Lung microvascular endothelial cell (primary cell): ENCODE measurements at regions not wholly inside any gene's neighbourhood (a gene's known extent, or its start where the extent isn't known, plus 50 kb on each side); places are given as distances from the start of the nearest gene placed in this dataset.
A peak's percentile ranks its signal among the peaks of the same experiment; 100 is the strongest.

Experiments used
- DNase-seq, 2 donors: peaks; one replicate each; pipeline versions ENCODE4 v3.0.0 to v3.0.0-alpha.2; 2010; ENCODE audit warnings: low read depth in 2 of 2

GRCh38 chr4:83658806-83659205, 122.9 kb downstream of the GPAT3 start:
- no peak for DNase-seq

GRCh38 chr4:83657336-83657735, 121.4 kb downstream of the GPAT3 start:
- DNase-seq = peak in 1 of 2 donors; percentile 56
